KMS-11 (cell line): ENCODE measurements at regions not wholly inside any gene's neighbourhood (a gene's known extent, or its start where the extent isn't known, plus 50 kb on each side); places are given as distances from the start of the nearest gene placed in this dataset.

ENCODE experiments used
- H2AFZ ChIP-seq: fragments of 200-600 bp; sonication (generic); 2 replicates; pipeline ENCODE4 v1.6.1; 2016; ENCODE audit warnings: antibody characterized with exemption, mixed run types, low read depth
- H3K27ac ChIP-seq: fragments of 200-600 bp; sonication (generic); 2 replicates; pipeline ENCODE4 v1.6.1; 2016; ENCODE audit warnings: mild to moderate bottlenecking, mixed run types
- H3K27me3 ChIP-seq: fragments of 200-600 bp; sonication (generic); 2 replicates; pipeline ENCODE4 v1.6.1; 2017; ENCODE audit warnings: mild to moderate bottlenecking, low read depth, mixed run types, moderate library complexity; ENCODE audit not compliant: insufficient read depth
- H3K36me3 ChIP-seq: fragments of 200-600 bp; sonication (generic); 2 replicates; pipeline ENCODE4 v1.6.1; 2017; ENCODE audit warnings: mild to moderate bottlenecking, mixed run types; ENCODE audit not compliant: insufficient read depth
- H3K4me1 ChIP-seq: fragments of 200-600 bp; sonication (generic); 2 replicates; pipeline ENCODE4 v1.6.1; 2016; ENCODE audit warnings: mild to moderate bottlenecking, low read depth, mixed run types; ENCODE audit not compliant: poor library complexity, severe bottlenecking
- H3K4me2 ChIP-seq: fragments of 200-600 bp; sonication (generic); 2 replicates; pipeline ENCODE4 v1.7.0; 2016; ENCODE audit warnings: mild to moderate bottlenecking, mixed run types
- H3K4me3 ChIP-seq: fragments of 200-600 bp; sonication (generic); IDR thresholded peaks from 2 replicates; pipeline ENCODE4 v1.6.1; 2017; ENCODE audit warnings: low read depth, low read length, mixed read lengths; ENCODE audit not compliant: insufficient read depth
- H3K79me2 ChIP-seq: fragments of 200-600 bp; sonication (generic); 2 replicates; pipeline ENCODE4 v1.6.1; 2016; ENCODE audit warnings: low read depth, mixed run types; ENCODE audit not compliant: insufficient read depth
- H3K9ac ChIP-seq: fragments of 200-600 bp; sonication (generic); 2 replicates; pipeline ENCODE4 v1.6.1; 2016; ENCODE audit warnings: mild to moderate bottlenecking, mixed run types
- H4K20me1 ChIP-seq: fragments of 200-600 bp; sonication (generic); 2 replicates; pipeline ENCODE4 v1.6.1; 2016; ENCODE audit warnings: mild to moderate bottlenecking, mixed run types; ENCODE audit not compliant: insufficient read depth
- TF ChIP-seq, protein P1 (sequence below): fragments of 200-600 bp; sonication (generic); conservative IDR thresholded peaks from 2 replicates; pipeline ENCODE4 v1.6.1; 2017; ENCODE audit warnings: low read depth, mild to moderate bottlenecking, antibody characterized with exemption, low read length, moderate library complexity, mixed read lengths

DNA sequence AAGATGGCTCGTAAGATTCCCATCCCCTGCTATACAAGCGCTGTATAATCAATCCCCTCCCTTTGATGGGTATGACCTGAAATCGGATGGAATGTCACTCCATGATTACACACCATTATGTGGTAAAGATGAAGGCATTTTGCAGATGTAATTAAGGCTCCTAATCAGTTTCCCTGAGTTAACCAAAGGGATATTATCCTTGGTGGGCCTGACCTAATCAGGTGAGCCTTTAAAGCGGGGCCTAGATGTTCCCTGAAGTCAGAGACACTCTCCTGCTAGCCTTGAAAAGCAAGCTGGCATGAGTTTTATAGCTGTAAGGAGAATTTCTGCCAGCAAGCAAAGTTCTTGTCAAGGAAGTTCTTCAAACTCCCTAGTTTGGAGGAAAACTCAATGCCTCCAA is 223.8 kb upstream of the FN1 start:
- Histone ChIP-seq H3K4me3 (no peak overlapping the region), H3K4me2 (no peak overlapping the region), H3K4me1 (no peaks in the 10 kb centered on the region), H2AFZ (no peak overlapping the region), H4K20me1 (no peaks in the 10 kb centered on the region), H3K9ac (no peak overlapping the region), H3K27ac (no peak overlapping the region), H3K27me3 (no peaks in the 10 kb centered on the region), H3K36me3 (no peaks in the 10 kb centered on the region), H3K79me2 (no peaks in the 10 kb centered on the region)
- TF ChIP-seq, protein P1, sequence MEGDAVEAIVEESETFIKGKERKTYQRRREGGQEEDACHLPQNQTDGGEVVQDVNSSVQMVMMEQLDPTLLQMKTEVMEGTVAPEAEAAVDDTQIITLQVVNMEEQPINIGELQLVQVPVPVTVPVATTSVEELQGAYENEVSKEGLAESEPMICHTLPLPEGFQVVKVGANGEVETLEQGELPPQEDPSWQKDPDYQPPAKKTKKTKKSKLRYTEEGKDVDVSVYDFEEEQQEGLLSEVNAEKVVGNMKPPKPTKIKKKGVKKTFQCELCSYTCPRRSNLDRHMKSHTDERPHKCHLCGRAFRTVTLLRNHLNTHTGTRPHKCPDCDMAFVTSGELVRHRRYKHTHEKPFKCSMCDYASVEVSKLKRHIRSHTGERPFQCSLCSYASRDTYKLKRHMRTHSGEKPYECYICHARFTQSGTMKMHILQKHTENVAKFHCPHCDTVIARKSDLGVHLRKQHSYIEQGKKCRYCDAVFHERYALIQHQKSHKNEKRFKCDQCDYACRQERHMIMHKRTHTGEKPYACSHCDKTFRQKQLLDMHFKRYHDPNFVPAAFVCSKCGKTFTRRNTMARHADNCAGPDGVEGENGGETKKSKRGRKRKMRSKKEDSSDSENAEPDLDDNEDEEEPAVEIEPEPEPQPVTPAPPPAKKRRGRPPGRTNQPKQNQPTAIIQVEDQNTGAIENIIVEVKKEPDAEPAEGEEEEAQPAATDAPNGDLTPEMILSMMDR: no peak

DNA sequence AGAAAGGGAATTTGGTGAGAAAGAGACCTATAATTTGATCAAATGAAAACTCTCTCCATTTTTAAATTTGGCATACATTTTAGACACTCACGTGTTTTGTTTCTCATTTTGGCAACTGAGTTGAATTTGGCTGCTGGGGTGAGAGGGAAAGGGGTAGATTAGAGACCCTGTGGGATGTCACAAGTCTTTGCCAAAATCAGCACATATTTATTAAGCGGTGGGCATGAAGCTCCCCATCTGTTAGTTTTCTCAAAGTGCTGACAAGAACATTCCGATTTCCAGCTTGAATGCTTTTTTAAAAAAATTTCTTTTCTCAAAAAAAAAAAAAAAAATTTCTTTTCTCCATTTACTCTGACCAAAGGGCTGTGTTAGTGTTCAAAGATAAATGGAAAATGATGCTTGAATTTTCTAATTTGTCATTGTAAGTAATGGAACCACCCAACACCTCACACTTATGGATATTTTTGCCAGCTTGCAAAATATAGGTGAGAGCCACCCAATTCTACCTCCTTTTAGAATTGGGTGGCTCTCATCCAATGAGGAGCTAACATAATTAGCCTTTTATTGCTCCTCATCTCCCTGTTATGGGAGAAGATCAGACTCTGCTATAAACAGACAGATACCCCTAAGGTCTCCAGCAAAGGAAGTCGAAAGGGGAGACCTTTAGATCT is 222.9 kb upstream of the FN1 start:
- Histone ChIP-seq H3K27ac (no peak overlapping the region), H3K4me2 (no peak overlapping the region), H3K27me3 (no peaks in the 10 kb centered on the region), H3K4me1 (no peaks in the 10 kb centered on the region), H4K20me1 (no peaks in the 10 kb centered on the region), H3K9ac (no peak overlapping the region), H3K79me2 (no peaks in the 10 kb centered on the region), H3K4me3 (no peak overlapping the region), H3K36me3 (no peaks in the 10 kb centered on the region), H2AFZ (no peak overlapping the region)
- TF ChIP-seq, protein P1: no peak

DNA sequence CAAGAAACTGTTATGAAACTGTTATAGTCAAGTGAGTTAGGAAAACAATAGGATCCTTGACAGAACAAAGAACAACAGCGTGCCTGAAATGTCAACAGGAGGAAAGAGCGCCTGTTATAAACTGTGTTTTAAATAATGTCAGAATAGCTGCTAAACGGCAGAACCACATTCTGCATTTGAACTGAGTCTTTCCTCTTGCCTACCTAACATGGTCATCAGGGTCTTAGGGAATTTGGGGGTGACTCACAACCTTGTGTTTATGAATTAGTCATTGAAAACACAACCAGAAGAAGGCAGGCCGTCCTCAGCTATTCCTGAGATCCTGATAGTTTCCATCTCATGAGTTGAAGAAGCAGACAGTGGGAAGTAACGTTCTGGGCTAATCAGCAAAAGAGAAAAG is 222.0 kb upstream of the FN1 start:
- Histone ChIP-seq H3K27me3 (no peaks in the 10 kb centered on the region), H3K4me3 (no peak overlapping the region), H3K9ac (no peak overlapping the region), H4K20me1 (no peaks in the 10 kb centered on the region), H3K79me2 (no peaks in the 10 kb centered on the region), H2AFZ (no peak overlapping the region), H3K27ac (no peak overlapping the region), H3K4me2 (no peak overlapping the region), H3K36me3 (no peaks in the 10 kb centered on the region), H3K4me1 (no peaks in the 10 kb centered on the region)
- TF ChIP-seq, protein P1: no peak

DNA sequence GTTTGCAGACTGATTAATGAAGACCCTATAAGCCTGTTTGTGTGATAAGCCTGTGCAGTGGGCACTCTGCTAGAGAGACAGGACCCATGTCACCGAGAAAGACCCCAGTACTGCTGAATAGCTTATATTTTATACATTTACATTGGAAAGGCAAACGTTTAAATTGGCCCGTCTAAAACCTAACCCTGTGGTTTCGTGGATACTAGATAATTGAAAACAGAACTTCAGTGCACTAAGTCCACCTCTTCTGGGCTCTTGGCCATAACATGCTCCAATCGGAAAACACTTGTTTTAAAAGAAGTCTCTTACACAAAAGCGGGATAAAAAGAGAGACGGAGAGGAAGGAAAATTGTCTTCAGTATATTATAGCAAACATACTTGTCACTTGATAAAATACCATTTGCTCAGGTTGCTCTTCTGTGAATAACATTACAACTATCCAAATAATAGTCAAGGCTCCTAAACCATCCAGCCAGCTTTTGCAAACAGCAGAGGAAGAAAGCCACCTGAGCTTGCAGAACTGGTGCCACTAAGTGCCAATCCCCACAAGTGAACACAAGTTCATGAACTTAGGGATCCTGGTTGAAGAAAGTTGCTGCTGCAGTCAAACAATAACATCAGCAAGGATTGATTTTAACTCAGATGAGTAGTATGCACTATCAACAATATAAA is 218.4 kb upstream of the FN1 start:
- H3K9ac ChIP-seq: no peak overlapping the region
- H3K4me1 ChIP-seq: no peaks in the 10 kb centered on the region
- H3K27me3 ChIP-seq: no peaks in the 10 kb centered on the region
- no peak overlapping the region for H3K27ac ChIP-seq
- H3K4me3 ChIP-seq: no peak overlapping the region
- no peak overlapping the region for H2AFZ ChIP-seq
- TF ChIP-seq, protein P1: no peak
- H3K79me2 ChIP-seq: no peaks in the 10 kb centered on the region
- no peaks in the 10 kb centered on the region for H3K36me3 ChIP-seq
- no peaks in the 10 kb centered on the region for H4K20me1 ChIP-seq
- H3K4me2 ChIP-seq: no peak overlapping the region
